ENCODE measurements at regions not wholly inside any gene's neighbourhood (a gene's known extent, or its start where the extent isn't known, plus 50 kb on each side); places are given as distances from the start of the nearest gene placed in this dataset.
"Not testable (repeated sequence)": the region's sequence is repeated elsewhere in the genome, so short reads cannot be mapped to it uniquely, and the experiment has no call there.

DNA sequence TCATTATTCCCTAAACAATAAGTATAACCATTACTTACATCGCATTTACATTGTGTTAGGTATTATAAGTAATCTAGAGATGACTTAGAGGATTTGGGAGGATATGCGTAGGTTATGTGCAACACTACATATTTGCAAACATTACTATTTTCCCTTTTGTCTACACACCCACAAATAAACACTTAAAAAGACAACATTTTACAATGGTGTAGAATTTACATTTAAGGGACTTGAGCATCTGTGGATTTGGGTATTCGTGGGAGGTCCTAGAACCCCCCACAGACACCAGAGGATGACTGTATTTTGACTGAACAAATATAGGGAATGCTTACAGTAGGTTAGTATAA lies 220.2 kb upstream of the MYO3A start:
- no peak for DNase-seq (ENCODE audit: low read depth in 2 of 2)

DNA sequence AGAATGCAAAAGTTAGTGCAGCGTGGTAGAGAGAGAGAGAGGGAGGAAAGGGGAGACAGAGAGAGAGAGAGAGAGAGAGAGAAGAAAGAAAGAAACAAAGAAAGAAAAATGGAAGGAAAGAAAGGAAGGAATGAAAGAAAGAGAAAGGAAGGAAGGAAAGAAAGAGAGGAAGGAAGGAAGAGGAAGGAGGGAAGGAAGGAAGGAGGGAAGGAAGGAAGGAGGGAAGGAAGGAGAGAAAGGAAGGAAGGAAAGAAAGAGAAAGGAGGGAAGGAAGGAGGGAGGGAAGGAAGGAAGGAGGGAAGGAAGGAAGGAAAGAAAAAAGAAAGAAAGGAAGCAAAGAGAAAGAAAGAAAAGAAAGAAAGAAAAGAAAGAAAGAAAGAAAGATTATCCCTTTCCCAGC lies 209.8 kb upstream of the MYO3A start:
- no peak for DNase-seq (ENCODE audit: low read depth in 2 of 2)

- no peak for DNase-seq (ENCODE audit: low read depth in 2 of 2)
Measured at GRCh38 chr10:25725917-25726716, 207.9 kb upstream of the MYO3A start.

GRCh38 chr10:25738776-25739175 lies 195.3 kb upstream of the MYO3A start:
- DNase-seq (ENCODE audit: low read depth in 2 of 2): no peak

DNA sequence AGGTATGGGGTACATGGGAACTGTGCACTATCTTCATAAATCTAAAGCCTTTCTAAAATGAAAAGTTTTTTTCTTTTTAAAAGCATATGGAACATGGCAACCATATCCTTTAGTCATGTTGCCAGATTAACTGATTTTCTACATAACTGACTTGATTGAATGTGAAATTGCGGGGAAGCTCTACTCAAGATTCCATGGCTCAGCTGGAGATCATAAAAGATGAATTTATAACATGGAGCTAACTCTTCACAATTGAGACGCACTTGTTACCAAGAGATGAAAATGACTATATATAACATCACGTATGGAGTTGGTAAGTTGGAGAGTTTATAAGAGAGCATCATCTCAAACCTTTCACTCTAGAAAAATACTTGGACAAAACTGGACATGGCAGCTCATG lies 190.2 kb upstream of the MYO3A start:
- DNase-seq (ENCODE audit: low read depth in 2 of 2): no peak

- no peak for DNase-seq (ENCODE audit: low read depth in 2 of 2)
Measured at GRCh38 chr10:25744574-25744973, 189.5 kb upstream of the MYO3A start.

DNA sequence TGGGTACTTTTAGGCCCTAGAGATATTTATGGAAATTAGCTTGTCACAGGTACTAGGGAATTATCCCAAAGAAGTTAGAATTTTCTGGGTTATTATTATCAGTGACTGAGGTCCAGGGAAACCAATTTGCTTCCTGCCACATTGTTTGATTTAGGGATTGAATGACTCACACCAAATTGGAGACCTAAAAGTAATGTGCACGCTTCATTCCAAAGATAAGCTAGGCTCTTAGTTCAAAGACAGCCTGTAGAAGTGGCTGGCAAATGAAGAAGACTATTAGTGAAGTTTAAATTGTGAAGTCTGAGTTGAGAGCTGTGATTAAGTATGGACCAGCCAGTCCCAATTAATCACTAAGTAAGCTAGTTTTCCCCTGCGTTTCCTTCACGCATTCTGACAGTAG lies 188.1 kb upstream of the MYO3A start:
- DNase-seq (ENCODE audit: low read depth in 2 of 2): no peak

GRCh38 chr10:25747084-25747483 lies 186.9 kb upstream of the MYO3A start:
- DNase-seq (ENCODE audit: low read depth in 2 of 2): no peak

- DNase-seq (ENCODE audit: low read depth in 2 of 2): no peak
Measured at GRCh38 chr10:25748509-25748908, 185.5 kb upstream of the MYO3A start.

DNA sequence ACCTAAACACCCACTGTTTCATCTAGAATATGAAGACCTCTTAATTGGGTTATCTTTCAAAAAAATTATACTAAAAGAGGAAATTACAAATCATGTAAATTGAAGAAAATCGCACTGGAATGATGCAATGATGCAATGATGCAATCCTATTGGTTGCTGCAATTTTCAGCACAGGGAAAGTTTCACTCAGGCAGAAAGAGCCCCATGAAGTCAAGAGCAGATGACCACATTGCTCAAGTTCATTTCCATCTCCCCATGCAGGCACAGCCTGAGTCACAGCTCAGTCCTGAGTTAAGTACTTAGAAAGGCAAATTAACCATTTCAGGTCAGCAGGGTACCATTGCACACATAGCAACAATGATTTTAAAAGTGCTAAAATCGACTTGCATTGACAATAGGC lies 180.3 kb upstream of the MYO3A start:
- DNase-seq (ENCODE audit: low read depth in 2 of 2): no peak

- DNase-seq (ENCODE audit: low read depth in 2 of 2): not testable (repeated sequence)
Measured at GRCh38 chr10:25755874-25756273, 178.2 kb upstream of the MYO3A start.

DNA sequence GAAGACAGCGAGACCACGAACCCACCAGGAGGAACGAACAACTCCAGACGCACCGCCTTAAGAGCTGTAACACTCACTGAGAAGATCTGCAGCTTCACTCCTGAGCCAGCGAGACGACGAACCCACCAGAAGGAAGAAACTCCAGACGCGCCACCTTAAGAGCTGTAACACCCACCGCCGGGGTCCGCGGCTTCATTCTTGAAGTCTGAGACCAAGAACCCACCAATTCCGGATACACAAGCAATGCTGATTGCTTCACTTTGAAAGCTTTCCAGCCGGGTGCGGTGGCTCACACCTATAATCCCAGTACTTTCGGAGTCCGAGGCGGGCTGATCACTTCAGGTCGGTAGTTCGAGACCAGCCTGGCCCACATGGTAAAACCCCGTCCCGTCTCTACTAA lies 177.2 kb upstream of the MYO3A start:
- no peak for DNase-seq (ENCODE audit: low read depth in 2 of 2)

DNA sequence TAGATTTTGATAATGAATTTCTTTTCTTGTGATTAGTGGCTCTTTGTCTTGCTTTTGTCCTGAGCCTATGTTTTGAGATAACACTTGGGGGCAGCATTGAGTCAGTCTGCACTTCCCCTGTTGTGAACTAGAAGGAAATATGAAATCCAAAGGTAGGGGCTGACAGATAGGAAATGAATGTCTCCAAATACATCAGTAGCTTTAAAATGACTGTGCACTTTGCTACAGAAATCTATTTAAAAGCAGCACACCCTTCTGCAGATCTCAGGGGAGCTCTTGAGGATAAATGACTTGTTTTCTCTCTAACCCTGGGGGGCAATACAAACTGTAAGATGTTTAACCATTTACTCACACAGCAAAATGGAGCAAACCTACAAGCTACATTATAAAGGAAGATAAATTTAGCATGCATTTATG lies 176.0 kb upstream of the MYO3A start:
- no peak for DNase-seq (ENCODE audit: low read depth in 2 of 2)

DNA sequence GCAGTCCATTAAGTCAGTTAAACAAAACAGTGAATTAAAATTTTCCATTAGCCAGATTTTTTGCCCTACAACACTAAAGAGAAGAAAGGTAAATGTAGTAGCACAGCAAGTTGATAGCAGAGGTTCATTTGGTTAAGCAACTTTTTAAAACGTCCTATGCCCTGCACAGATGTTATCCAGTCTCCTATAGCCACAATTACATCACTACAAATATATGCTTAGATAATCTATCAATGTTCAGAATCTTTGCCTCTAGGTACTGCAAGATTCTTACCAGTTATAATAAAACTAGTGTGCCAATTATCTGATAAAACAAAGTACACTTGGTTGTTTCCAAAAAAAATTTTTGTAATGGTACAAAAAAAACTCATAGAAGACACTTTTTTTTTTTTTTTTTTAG lies 175.5 kb upstream of the MYO3A start:
- DNase-seq (ENCODE audit: low read depth in 2 of 2): no peak

GRCh38 chr10:25761937-25762336 lies 172.1 kb upstream of the MYO3A start:
- no peak for DNase-seq (ENCODE audit: low read depth in 2 of 2)

GRCh38 chr10:25766213-25766612 lies 167.8 kb upstream of the MYO3A start:
- no peak for DNase-seq (ENCODE audit: low read depth in 2 of 2)

DNA sequence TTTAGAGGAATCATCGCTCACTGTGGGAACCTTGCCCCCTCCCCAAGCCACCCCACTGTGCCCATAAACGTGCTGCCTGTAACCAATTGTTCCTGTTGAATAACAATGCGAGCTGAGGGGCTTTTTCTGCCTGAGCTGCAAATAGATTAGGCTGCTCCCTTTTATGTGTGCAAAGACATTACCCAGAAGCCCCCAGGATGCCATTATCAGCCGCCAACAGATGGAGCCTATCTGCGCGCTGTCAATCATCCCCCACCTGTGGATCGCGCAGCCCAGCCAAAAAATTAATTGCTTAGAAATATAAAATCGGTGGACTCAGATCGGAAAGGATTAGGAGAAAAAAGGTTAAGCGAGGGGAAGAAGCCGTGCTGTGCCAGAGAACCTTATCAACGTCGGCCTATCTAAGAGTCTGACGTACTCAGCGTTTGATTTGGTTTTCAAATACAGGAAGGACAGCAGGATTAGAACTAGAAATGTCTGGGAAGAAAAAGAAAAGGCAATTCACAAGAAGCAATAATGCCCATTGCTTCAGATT lies 167.3 kb upstream of the MYO3A start:
- DNase-seq (ENCODE audit: low read depth in 2 of 2): no peak

GRCh38 chr10:25768167-25768566 lies 165.9 kb upstream of the MYO3A start:
- DNase-seq (ENCODE audit: low read depth in 2 of 2): no peak

DNA sequence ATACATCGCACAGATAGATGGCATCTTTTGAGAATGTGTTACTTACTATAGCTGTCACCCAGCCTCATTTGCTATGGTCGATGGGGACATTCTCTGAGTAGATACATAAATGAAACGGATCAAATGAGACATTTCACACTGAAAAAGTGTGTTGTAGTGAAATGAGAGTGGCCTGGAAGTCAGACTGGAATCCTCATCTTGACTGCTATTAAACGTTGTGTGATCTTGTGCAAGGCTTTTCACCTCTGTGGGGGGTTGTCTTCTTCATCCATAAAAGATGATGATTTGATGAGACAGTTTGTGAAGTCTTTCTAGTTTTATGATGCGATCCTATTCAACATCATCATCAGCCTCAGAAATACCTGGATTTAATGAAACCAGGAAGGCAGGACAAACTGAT lies 155.4 kb upstream of the MYO3A start:
- DNase-seq (ENCODE audit: low read depth in 2 of 2): no peak

- no peak for DNase-seq (ENCODE audit: low read depth in 2 of 2)
Measured at GRCh38 chr10:25786161-25786560, 147.9 kb upstream of the MYO3A start.

- no peak for DNase-seq (ENCODE audit: low read depth in 2 of 2)
Measured at GRCh38 chr10:25786899-25787298, 147.1 kb upstream of the MYO3A start.

GRCh38 chr10:25797888-25798429 lies 136.1 kb upstream of the MYO3A start:
- DNase-seq (ENCODE audit: low read depth in 2 of 2): no peak

GRCh38 chr10:25804505-25804904 lies 129.5 kb upstream of the MYO3A start:
- no peak for DNase-seq (ENCODE audit: low read depth in 2 of 2)

- DNase-seq (ENCODE audit: low read depth in 2 of 2): no peak
Measured at GRCh38 chr10:25805986-25806385, 128.0 kb upstream of the MYO3A start.
